HG02943 (cell line): ENCODE measurements at regions not wholly inside any gene's neighbourhood (a gene's known extent, or its start where the extent isn't known, plus 50 kb on each side); places are given as distances from the start of the nearest gene placed in this dataset.
"Not testable (repeated sequence)": the region's sequence is repeated elsewhere in the genome, so short reads cannot be mapped to it uniquely, and the experiment has no call there.

Experiments
- ATAC-seq: cut with Tn5 transposase; IDR thresholded peaks from one replicate; pipeline ENCODE4 v1.9.1; 2021; ENCODE audit warnings: mild to moderate bottlenecking, low read depth, moderate library complexity; ENCODE audit not compliant: unreplicated experiment

GRCh38 chr9:38170155-38170554 lies 101.1 kb upstream of the SHB start:
- ATAC-seq: not testable (repeated sequence)

GRCh38 chr9:38166501-38166900 lies 97.5 kb upstream of the SHB start:
- ATAC-seq: no peak

GRCh38 chr9:38164659-38165221 lies 95.7 kb upstream of the SHB start:
- no peak for ATAC-seq

- no peak for ATAC-seq
These were observed 94.5 kb upstream of the SHB start for GRCh38 chr9:38163518-38163917.

- no peak for ATAC-seq
These were observed 93.5 kb upstream of the SHB start for GRCh38 chr9:38162332-38163211.

- no peak for ATAC-seq
These were observed 91.7 kb upstream of the SHB start for GRCh38 chr9:38160613-38161215.

GRCh38 chr9:38159599-38159998 lies 90.6 kb upstream of the SHB start:
- ATAC-seq: no peak

- no peak for ATAC-seq
These were observed 89.6 kb upstream of the SHB start for GRCh38 chr9:38158628-38159027.

- no peak for ATAC-seq
These were observed 88.7 kb upstream of the SHB start for GRCh38 chr9:38157711-38158110.

GRCh38 chr9:38154501-38155421 lies 85.7 kb upstream of the SHB start:
- ATAC-seq: no peak

- no peak for ATAC-seq
These were observed 84.9 kb upstream of the SHB start for GRCh38 chr9:38153910-38154291.

GRCh38 chr9:38153152-38153909 lies 84.3 kb upstream of the SHB start:
- no peak for ATAC-seq

GRCh38 chr9:38149647-38150046 lies 80.6 kb upstream of the SHB start:
- no peak for ATAC-seq

- ATAC-seq: no peak
These were observed 77.8 kb upstream of the SHB start for GRCh38 chr9:38146844-38147243.

- ATAC-seq: no peak
These were observed 76.6 kb upstream of the SHB start for GRCh38 chr9:38145526-38146053.

GRCh38 chr9:38144421-38144820 lies 75.4 kb upstream of the SHB start:
- ATAC-seq: no peak

- no peak for ATAC-seq
These were observed 72.9 kb upstream of the SHB start for GRCh38 chr9:38141746-38142591.

GRCh38 chr9:38138276-38138675 lies 69.2 kb upstream of the SHB start:
- ATAC-seq: no peak

- ATAC-seq: no peak
These were observed 68.3 kb upstream of the SHB start for GRCh38 chr9:38137342-38137741.
